ENCODE measurements at regions not wholly inside any gene's neighbourhood (a gene's known extent, or its start where the extent isn't known, plus 50 kb on each side); places are given as distances from the start of the nearest gene placed in this dataset.
A peak's percentile ranks its signal among the peaks of the same experiment; 100 is the strongest.

DNA sequence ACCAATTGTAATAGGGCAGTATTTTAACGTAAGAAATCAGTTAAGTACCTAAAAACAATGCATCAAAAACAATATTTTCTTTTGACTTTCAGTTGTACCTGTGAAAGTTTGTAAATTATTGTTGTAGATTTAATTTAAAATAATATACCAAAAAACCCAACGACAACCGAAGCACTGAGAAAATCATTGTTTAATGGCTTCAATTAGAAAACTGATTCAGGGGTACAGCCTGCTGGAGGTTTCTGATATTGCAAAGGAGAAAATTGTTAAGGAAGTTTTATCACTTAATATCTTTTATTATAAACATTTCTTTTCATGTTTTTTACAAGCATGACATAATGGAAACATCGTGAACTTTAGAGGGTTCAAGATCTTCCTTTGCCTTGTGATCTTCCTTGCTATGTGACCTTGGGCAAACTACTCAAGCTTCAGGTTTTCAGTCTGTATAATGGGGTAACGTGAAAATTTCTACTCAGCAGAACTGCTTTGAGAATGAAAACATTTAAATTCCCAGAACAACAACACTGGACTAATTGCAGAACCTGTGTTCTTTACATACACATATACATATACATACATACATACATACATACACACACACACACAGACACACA is 76.3 kb upstream of the GLS start:
- Histone ChIP-seq H3K27me3 (ENCODE audit: control insufficient read depth in 2 of 2, insufficient read depth in 1 of 2, low read length in 1 of 2) (no peaks in the 10 kb centered on the region), H3K36me3 (ENCODE audit: control insufficient read depth in 2 of 2, insufficient read depth in 2 of 2, low read length in 1 of 2) (no peaks in the 10 kb centered on the region), H3K4me3 (ENCODE audit: low read length in 2 of 2) (no peak overlapping the region), H3K27ac (ENCODE audit: low read depth in 1 of 2, low read length in 1 of 2) (no peak overlapping the region), H3K4me1 (ENCODE audit: control insufficient read depth in 2 of 2, insufficient read depth in 2 of 2, low read length in 2 of 2) (no peaks in the 10 kb centered on the region), H3K9me3 (ENCODE audit: control insufficient read depth in 2 of 2, insufficient read depth in 1 of 2, low read length in 1 of 2) (no peaks in the 10 kb centered on the region)
- peak in 1 of 9 donors; percentile 24 for DNase-seq (ENCODE audit: low read depth in 6 of 9, low spot score in 9 of 9)
- 84% methylated on average over 5 of the region's 5 CpGs for WGBS

DNA sequence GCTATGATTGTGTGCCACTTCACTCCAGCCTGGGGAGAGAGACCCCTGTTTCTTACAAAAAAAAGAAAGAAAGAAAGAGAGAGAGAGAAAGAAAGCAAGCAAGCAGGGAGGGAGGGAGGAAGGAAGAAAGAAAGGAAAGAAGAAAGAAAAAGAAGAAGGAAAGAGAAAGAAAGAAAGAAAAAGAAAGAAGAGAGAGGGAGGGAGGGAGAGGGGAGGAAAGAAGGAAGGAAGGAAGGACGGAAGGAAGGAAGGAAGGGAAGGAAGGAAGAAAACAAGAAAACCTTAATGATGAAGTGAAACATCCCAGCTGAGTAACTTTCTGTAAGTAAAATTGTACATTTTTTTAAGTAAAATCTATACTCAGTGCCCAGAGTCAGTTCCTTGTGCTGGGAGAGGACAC is 75.5 kb upstream of the GLS start:
- no peak for DNase-seq (ENCODE audit: low read depth in 6 of 9, low spot score in 9 of 9)
- WGBS = 80% methylated on average over 1 of the region's 1 CpG
- Histone ChIP-seq H3K36me3 (ENCODE audit: control insufficient read depth in 2 of 2, insufficient read depth in 2 of 2, low read length in 1 of 2) (no peaks in the 10 kb centered on the region), H3K27ac (ENCODE audit: low read depth in 1 of 2, low read length in 1 of 2) (no peak overlapping the region), H3K9me3 (ENCODE audit: control insufficient read depth in 2 of 2, insufficient read depth in 1 of 2, low read length in 1 of 2) (no peaks in the 10 kb centered on the region), H3K4me1 (ENCODE audit: control insufficient read depth in 2 of 2, insufficient read depth in 2 of 2, low read length in 2 of 2) (no peaks in the 10 kb centered on the region), H3K27me3 (ENCODE audit: control insufficient read depth in 2 of 2, insufficient read depth in 1 of 2, low read length in 1 of 2) (no peaks in the 10 kb centered on the region), H3K4me3 (ENCODE audit: low read length in 2 of 2) (no peak overlapping the region)

DNA sequence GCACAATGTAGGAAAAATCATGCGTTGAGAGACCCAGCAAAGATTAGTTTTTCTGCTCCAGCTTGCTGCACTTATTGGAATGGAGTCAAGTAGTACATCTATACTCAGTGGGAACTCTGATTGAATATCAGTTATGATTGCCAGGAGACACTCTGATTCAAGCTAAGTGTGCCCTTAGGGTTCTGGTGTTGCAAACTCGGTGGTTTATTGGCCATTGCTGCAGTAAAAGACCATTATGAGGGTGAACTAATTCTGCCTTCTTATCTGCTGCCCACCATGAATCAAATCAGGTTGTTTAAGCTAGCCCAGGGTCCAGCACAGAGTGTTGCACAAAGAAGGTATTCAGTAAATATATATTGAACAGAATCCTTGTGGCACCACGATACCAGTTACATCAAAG is 74.8 kb upstream of the GLS start:
- Histone ChIP-seq H3K4me3 (ENCODE audit: low read length in 2 of 2) (no peak overlapping the region), H3K27me3 (ENCODE audit: control insufficient read depth in 2 of 2, insufficient read depth in 1 of 2, low read length in 1 of 2) (no peaks in the 10 kb centered on the region), H3K36me3 (ENCODE audit: control insufficient read depth in 2 of 2, insufficient read depth in 2 of 2, low read length in 1 of 2) (no peaks in the 10 kb centered on the region), H3K4me1 (ENCODE audit: control insufficient read depth in 2 of 2, insufficient read depth in 2 of 2, low read length in 2 of 2) (no peaks in the 10 kb centered on the region), H3K9me3 (ENCODE audit: control insufficient read depth in 2 of 2, insufficient read depth in 1 of 2, low read length in 1 of 2) (no peaks in the 10 kb centered on the region), H3K27ac (ENCODE audit: low read depth in 1 of 2, low read length in 1 of 2) (no peak overlapping the region)
- DNase-seq (ENCODE audit: low read depth in 6 of 9, low spot score in 9 of 9) = no peak
- 93% methylated on average over 3 of the region's 3 CpGs for WGBS

DNA sequence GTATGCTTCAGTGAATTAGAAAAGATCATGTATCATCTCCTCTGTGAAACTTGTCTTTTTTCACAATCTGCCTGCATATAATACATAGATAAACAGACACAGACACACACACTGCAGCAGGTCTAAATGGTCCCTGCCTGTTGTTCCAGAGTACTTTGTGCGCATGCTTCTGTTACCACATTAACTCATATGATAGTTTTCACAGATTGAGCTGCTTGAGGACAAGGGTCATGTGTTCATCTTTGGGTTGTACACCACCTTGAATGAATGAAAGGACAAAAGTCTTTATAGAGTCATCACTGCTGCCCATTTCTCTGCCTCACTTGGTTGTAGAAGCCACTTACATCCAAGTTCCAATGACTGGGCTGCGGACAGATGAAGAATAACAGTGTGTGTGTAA is 72.7 kb upstream of the GLS start:
- Histone ChIP-seq H3K27me3 (ENCODE audit: control insufficient read depth in 2 of 2, insufficient read depth in 1 of 2, low read length in 1 of 2) (no peaks in the 10 kb centered on the region), H3K9me3 (ENCODE audit: control insufficient read depth in 2 of 2, insufficient read depth in 1 of 2, low read length in 1 of 2) (no peaks in the 10 kb centered on the region), H3K36me3 (ENCODE audit: control insufficient read depth in 2 of 2, insufficient read depth in 2 of 2, low read length in 1 of 2) (no peaks in the 10 kb centered on the region), H3K4me1 (ENCODE audit: control insufficient read depth in 2 of 2, insufficient read depth in 2 of 2, low read length in 2 of 2) (no peaks in the 10 kb centered on the region), H3K4me3 (ENCODE audit: low read length in 2 of 2) (no peak overlapping the region), H3K27ac (ENCODE audit: low read depth in 1 of 2, low read length in 1 of 2) (peak overlapping the region in 1 of 2 donors; percentile 22)
- WGBS = 99% methylated on average over 2 of the region's 2 CpGs
- peak in 1 of 9 donors; percentile 10 for DNase-seq (ENCODE audit: low read depth in 6 of 9, low spot score in 9 of 9)

DNA sequence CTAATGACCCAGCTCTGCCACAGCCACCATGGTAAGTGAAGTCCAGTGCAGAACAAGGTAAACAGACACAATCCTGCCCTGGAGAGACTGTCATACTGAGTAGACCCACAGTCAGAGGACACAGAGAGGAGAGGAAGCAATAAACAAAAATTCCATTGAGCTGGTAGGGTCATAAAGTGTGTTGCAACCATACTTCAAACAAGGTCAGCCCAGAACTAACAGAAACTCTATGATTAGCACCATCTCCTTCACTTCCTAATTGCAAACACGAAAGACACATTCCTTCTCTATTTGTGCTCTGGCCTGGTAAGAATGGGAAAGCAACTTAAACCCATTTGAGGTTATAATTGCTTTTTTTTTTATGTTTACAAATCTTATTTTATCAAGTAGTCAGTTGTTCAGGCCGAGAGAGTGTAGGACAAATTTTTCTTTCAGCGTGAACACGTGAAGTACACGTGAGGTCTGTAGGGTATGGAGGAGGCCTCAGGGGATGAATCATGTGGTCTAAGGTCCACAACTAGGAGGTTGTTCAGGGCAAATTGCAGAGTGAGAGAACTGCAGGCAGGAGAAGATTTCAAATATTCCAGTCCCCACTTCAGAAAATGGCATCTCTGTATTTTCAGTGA is 71.4 kb upstream of the GLS start:
- Histone ChIP-seq H3K9me3 (ENCODE audit: control insufficient read depth in 2 of 2, insufficient read depth in 1 of 2, low read length in 1 of 2) (no peaks in the 10 kb centered on the region), H3K27me3 (ENCODE audit: control insufficient read depth in 2 of 2, insufficient read depth in 1 of 2, low read length in 1 of 2) (no peaks in the 10 kb centered on the region), H3K4me1 (ENCODE audit: control insufficient read depth in 2 of 2, insufficient read depth in 2 of 2, low read length in 2 of 2) (no peaks in the 10 kb centered on the region), H3K36me3 (ENCODE audit: control insufficient read depth in 2 of 2, insufficient read depth in 2 of 2, low read length in 1 of 2) (no peaks in the 10 kb centered on the region), H3K4me3 (ENCODE audit: low read length in 2 of 2) (no peak overlapping the region), H3K27ac (ENCODE audit: low read depth in 1 of 2, low read length in 1 of 2) (no peak overlapping the region)
- WGBS = 98% methylated on average over 5 of the region's 5 CpGs
- DNase-seq (ENCODE audit: low read depth in 6 of 9, low spot score in 9 of 9) = no peak

DNA sequence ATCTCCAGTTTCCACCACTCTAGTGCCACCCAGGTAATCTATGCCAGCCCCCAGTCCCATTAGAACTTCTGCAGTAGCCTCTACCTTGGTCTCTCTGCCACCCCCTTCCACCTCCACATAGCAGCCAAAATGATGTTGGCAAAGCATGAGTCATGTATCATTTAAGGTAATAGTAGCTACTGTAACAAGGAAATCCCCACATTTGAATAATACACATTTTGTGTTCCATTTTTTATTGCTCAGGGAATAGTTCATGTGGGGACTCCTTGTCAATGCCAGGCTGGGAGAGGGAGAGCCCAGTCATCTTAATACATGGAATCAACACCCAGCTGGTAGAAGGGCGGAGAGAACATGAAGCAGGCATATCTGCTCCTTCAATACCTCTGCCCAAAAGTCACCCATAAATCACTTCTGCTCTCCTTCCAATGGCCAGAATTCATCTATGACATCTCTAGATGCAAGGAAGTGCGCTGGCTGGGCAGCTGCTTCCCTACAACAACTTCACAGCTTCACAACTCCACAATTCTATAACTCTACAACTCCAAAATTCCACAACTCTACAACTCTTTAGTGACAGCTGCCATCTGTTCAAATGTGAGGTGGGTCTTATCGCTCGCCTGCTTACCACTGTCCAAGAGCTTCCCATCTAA is 70.6 kb upstream of the GLS start:
- Histone ChIP-seq H3K36me3 (ENCODE audit: control insufficient read depth in 2 of 2, insufficient read depth in 2 of 2, low read length in 1 of 2) (no peaks in the 10 kb centered on the region), H3K27ac (ENCODE audit: low read depth in 1 of 2, low read length in 1 of 2) (no peak overlapping the region), H3K27me3 (ENCODE audit: control insufficient read depth in 2 of 2, insufficient read depth in 1 of 2, low read length in 1 of 2) (no peaks in the 10 kb centered on the region), H3K9me3 (ENCODE audit: control insufficient read depth in 2 of 2, insufficient read depth in 1 of 2, low read length in 1 of 2) (no peaks in the 10 kb centered on the region), H3K4me1 (ENCODE audit: control insufficient read depth in 2 of 2, insufficient read depth in 2 of 2, low read length in 2 of 2) (no peaks in the 10 kb centered on the region), H3K4me3 (ENCODE audit: low read length in 2 of 2) (no peak overlapping the region)
- no peak for DNase-seq (ENCODE audit: low read depth in 6 of 9, low spot score in 9 of 9)
- WGBS = 83% methylated on average over 4 of the region's 4 CpGs

DNA sequence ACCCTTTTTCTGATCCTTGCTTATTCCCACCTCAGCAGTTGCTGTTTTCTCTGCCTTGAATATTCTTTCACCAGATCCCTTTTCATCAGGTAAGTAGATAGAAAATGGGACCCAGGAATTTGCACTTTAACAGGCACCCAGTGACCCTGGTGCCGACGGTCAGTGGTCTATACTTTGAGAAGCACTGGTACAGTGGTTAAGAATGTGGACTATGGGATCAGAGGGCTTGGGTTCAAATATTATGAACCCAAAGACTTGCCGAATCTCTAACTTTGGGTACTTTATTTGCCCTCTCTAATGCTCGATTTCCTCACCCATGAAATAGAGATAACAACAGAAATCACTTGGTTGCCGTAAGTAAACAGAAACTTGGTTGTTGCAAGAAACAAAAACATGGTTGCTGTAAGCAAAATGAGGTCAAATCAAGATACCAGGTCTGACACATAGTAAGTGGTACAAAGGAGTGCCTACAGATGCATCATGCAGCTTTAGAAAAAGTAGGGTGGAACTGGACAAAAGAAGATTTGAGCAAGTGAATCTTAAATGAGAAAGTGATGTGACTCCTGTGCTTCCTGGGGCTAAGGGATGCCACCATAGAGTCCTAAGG is 69.5 kb upstream of the GLS start:
- no peaks in the 10 kb centered on the region for H3K27me3 ChIP-seq (ENCODE audit: control insufficient read depth in 2 of 2, insufficient read depth in 1 of 2, low read length in 1 of 2)
- H3K9me3 ChIP-seq (ENCODE audit: control insufficient read depth in 2 of 2, insufficient read depth in 1 of 2, low read length in 1 of 2) = no peaks in the 10 kb centered on the region
- H3K4me3 ChIP-seq (ENCODE audit: low read length in 2 of 2) = no peak overlapping the region
- H3K27ac ChIP-seq (ENCODE audit: low read depth in 1 of 2, low read length in 1 of 2) = no peak overlapping the region
- DNase-seq (ENCODE audit: low read depth in 6 of 9, low spot score in 9 of 9) = no peak
- WGBS = 86% methylated on average over 5 of the region's 5 CpGs
- H3K4me1 ChIP-seq (ENCODE audit: control insufficient read depth in 2 of 2, insufficient read depth in 2 of 2, low read length in 2 of 2) = no peaks in the 10 kb centered on the region
- no peaks in the 10 kb centered on the region for H3K36me3 ChIP-seq (ENCODE audit: control insufficient read depth in 2 of 2, insufficient read depth in 2 of 2, low read length in 1 of 2)

DNA sequence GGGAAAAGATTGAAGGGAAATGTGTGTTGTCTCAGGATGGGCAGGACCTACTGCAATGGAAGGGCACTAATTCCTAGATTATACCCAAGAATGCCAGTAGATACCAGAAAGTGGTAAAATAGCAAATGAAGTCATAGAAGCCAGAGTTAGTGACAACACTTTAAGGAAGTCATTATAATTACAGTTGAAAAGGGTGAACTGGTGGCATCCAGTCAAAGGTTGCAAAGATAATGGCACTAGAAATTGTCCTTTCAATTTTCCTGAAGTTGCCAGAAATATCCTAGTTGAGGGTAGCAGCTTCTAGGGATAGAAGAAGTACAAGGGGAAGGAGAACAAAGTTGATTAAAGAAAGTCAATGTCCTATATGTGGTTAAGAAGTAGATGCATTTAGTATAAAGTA is 68.8 kb upstream of the GLS start:
- H3K27me3 ChIP-seq (ENCODE audit: control insufficient read depth in 2 of 2, insufficient read depth in 1 of 2, low read length in 1 of 2) = no peaks in the 10 kb centered on the region
- H3K4me1 ChIP-seq (ENCODE audit: control insufficient read depth in 2 of 2, insufficient read depth in 2 of 2, low read length in 2 of 2) = no peaks in the 10 kb centered on the region
- no peak overlapping the region for H3K27ac ChIP-seq (ENCODE audit: low read depth in 1 of 2, low read length in 1 of 2)
- H3K36me3 ChIP-seq (ENCODE audit: control insufficient read depth in 2 of 2, insufficient read depth in 2 of 2, low read length in 1 of 2) = no peaks in the 10 kb centered on the region
- no peak for DNase-seq (ENCODE audit: low read depth in 6 of 9, low spot score in 9 of 9)
- H3K9me3 ChIP-seq (ENCODE audit: control insufficient read depth in 2 of 2, insufficient read depth in 1 of 2, low read length in 1 of 2) = no peaks in the 10 kb centered on the region
- no peak overlapping the region for H3K4me3 ChIP-seq (ENCODE audit: low read length in 2 of 2)

DNA sequence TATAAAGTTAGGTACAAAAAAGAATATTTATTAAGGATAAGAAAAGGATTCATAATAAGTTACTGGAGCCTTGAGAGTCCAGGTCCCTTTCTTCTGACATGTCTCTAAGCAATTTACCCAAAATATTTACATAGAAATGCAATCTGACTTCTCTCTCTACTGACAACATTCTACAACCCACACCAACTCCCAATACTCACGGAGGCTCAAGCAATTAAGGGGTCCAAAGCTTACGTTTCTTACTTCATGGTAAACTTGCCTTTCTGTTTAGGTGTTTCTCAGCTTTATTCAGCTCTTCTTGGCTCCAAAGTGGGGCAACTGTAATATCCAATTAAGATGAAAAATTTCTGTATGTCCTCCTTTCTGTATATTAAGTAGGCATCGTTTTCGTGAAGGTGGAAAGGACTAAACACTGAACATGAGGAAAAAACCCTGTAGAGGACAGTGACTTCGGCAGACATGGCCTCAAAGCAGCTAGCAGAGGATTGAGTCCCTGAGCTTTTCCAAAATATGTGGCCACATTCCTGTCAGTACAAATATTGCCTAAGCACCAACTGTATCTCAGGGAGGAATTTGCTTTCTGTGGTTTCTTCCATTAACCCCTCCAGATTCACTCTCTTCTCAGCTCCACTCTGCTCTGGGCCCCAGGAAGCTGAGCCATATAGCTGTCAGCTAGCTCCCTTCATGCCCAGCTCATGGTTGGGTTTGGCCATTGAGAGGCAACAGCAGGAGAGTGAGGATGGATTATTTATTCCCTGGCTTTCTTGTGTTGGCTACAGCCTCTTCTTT is 67.9 kb upstream of the GLS start:
- no peaks in the 10 kb centered on the region for H3K36me3 ChIP-seq (ENCODE audit: control insufficient read depth in 2 of 2, insufficient read depth in 2 of 2, low read length in 1 of 2)
- DNase-seq (ENCODE audit: low read depth in 6 of 9, low spot score in 9 of 9) = no peak
- H3K27ac ChIP-seq (ENCODE audit: low read depth in 1 of 2, low read length in 1 of 2) = no peak overlapping the region
- H3K27me3 ChIP-seq (ENCODE audit: control insufficient read depth in 2 of 2, insufficient read depth in 1 of 2, low read length in 1 of 2) = no peaks in the 10 kb centered on the region
- no peaks in the 10 kb centered on the region for H3K9me3 ChIP-seq (ENCODE audit: control insufficient read depth in 2 of 2, insufficient read depth in 1 of 2, low read length in 1 of 2)
- WGBS = 98% methylated on average over 5 of the region's 5 CpGs
- H3K4me1 ChIP-seq (ENCODE audit: control insufficient read depth in 2 of 2, insufficient read depth in 2 of 2, low read length in 2 of 2) = no peaks in the 10 kb centered on the region
- no peak overlapping the region for H3K4me3 ChIP-seq (ENCODE audit: low read length in 2 of 2)

Data from thymus (tissue), 11 donors.